ENCODE measurements at regions not wholly inside any gene's neighbourhood (a gene's known extent, or its start where the extent isn't known, plus 50 kb on each side); places are given as distances from the start of the nearest gene placed in this dataset.

GRCh38 chr1:8256321-8256720 is 61.6 kb upstream of the SLC45A1 start:
- Histone ChIP-seq H3K27ac (ENCODE audit: low read depth in 2 of 2, low read length in 2 of 2) (no peak overlapping the region), H3K9ac (ENCODE audit: low read length in 3 of 3) (no peak overlapping the region), H3K4me3 (ENCODE audit: low read length in 3 of 3) (no peak overlapping the region), H3K36me3 (ENCODE audit: control insufficient read depth in 2 of 3, insufficient read depth in 3 of 3, low read length in 3 of 3) (no peaks in the 10 kb centered on the region), H3K9me3 (ENCODE audit: control insufficient read depth in 2 of 3, insufficient read depth in 1 of 3, low read length in 3 of 3) (no peaks in the 10 kb centered on the region), H3K27me3 (ENCODE audit: control insufficient read depth, insufficient read depth, low read length) (no peaks in the 10 kb centered on the region), H3K4me1 (ENCODE audit: control insufficient read depth in 2 of 3, insufficient read depth in 2 of 3, low read depth in 1 of 3, low read length in 3 of 3) (peaks cover 0 to 8% (median 7%) of the 10 kb centered on the region in 3 donors)
- DNase-seq (no peak), FAIRE-seq (no peak)
- no peak for TF ChIP-seq CTCF (IDR thresholded peaks at IDR 0.05; ENCODE audit: borderline replicate concordance, extremely low read depth, insufficient read depth)
- intact Hi-C loops (cut with DNase I) = no loop called here

DNA sequence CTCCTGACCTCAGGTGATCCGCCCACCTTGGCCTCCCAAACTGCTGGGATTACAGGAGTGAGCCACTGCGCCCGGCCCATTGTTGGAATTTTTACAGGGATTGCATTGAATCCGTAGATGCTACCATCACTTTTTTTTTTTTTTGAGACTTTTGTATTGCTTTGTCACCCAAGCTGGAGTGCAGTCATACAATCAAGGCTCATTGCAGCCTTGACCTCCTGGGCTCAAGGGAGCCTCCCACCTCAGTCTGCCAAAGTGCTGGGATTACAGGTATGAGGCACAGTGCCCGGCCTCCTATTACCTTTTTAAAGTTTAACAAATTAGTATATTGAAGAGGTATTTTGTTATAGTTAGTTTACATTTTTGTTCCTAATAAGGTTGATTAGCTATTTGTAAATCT is 62.2 kb upstream of the SLC45A1 start:
- H3K27me3 ChIP-seq (ENCODE audit: control insufficient read depth, insufficient read depth, low read length) = no peaks in the 10 kb centered on the region
- intact Hi-C loops (cut with DNase I) = no loop called here
- no peak for TF ChIP-seq CTCF (IDR thresholded peaks at IDR 0.05; ENCODE audit: borderline replicate concordance, extremely low read depth, insufficient read depth)
- peaks cover 0 to 8% (median 7%) of the 10 kb centered on the region in 3 donors for H3K4me1 ChIP-seq (ENCODE audit: control insufficient read depth in 2 of 3, insufficient read depth in 2 of 3, low read depth in 1 of 3, low read length in 3 of 3)
- no peaks in the 10 kb centered on the region for H3K36me3 ChIP-seq (ENCODE audit: control insufficient read depth in 2 of 3, insufficient read depth in 3 of 3, low read length in 3 of 3)
- no peak overlapping the region for H3K4me3 ChIP-seq (ENCODE audit: low read length in 3 of 3)
- H3K27ac ChIP-seq (ENCODE audit: low read depth in 2 of 2, low read length in 2 of 2) = no peak overlapping the region
- FAIRE-seq (no peak), DNase-seq (no peak)
- H3K9me3 ChIP-seq (ENCODE audit: control insufficient read depth in 2 of 3, insufficient read depth in 1 of 3, low read length in 3 of 3) = no peaks in the 10 kb centered on the region
- no peak overlapping the region for H3K9ac ChIP-seq (ENCODE audit: low read length in 3 of 3)

GRCh38 chr1:8252266-8252951 is 65.5 kb upstream of the SLC45A1 start:
- Histone ChIP-seq H3K27ac (ENCODE audit: low read depth in 2 of 2, low read length in 2 of 2) (no peak overlapping the region), H3K9me3 (ENCODE audit: control insufficient read depth in 2 of 3, insufficient read depth in 1 of 3, low read length in 3 of 3) (no peaks in the 10 kb centered on the region), H3K4me1 (ENCODE audit: control insufficient read depth in 2 of 3, insufficient read depth in 2 of 3, low read depth in 1 of 3, low read length in 3 of 3) (peaks cover 0 to 3% (median 0%) of the 10 kb centered on the region in 3 donors), H3K9ac (ENCODE audit: low read length in 3 of 3) (no peak overlapping the region), H3K36me3 (ENCODE audit: control insufficient read depth in 2 of 3, insufficient read depth in 3 of 3, low read length in 3 of 3) (no peaks in the 10 kb centered on the region), H3K27me3 (ENCODE audit: control insufficient read depth, insufficient read depth, low read length) (no peaks in the 10 kb centered on the region), H3K4me3 (ENCODE audit: low read length in 3 of 3) (no peak overlapping the region)
- TF ChIP-seq CTCF (IDR thresholded peaks at IDR 0.05; ENCODE audit: borderline replicate concordance, extremely low read depth, insufficient read depth) = no peak
- FAIRE-seq = no peak
- intact Hi-C loops (cut with DNase I) = no loop called here
- no peak for DNase-seq

GRCh38 chr1:8251635-8252034 is 66.3 kb upstream of the SLC45A1 start:
- DNase-seq (no peak), FAIRE-seq (no peak)
- no peaks in the 10 kb centered on the region for H3K9me3 ChIP-seq (ENCODE audit: control insufficient read depth in 2 of 3, insufficient read depth in 1 of 3, low read length in 3 of 3)
- H3K36me3 ChIP-seq (ENCODE audit: control insufficient read depth in 2 of 3, insufficient read depth in 3 of 3, low read length in 3 of 3) = no peaks in the 10 kb centered on the region
- H3K27ac ChIP-seq (ENCODE audit: low read depth in 2 of 2, low read length in 2 of 2) = no peak overlapping the region
- H3K4me3 ChIP-seq (ENCODE audit: low read length in 3 of 3) = no peak overlapping the region
- intact Hi-C loops (cut with DNase I) = no loop called here
- H3K4me1 ChIP-seq (ENCODE audit: control insufficient read depth in 2 of 3, insufficient read depth in 2 of 3, low read depth in 1 of 3, low read length in 3 of 3) = peaks cover 0 to 3% (median 0%) of the 10 kb centered on the region in 3 donors
- no peaks in the 10 kb centered on the region for H3K27me3 ChIP-seq (ENCODE audit: control insufficient read depth, insufficient read depth, low read length)
- H3K9ac ChIP-seq (ENCODE audit: low read length in 3 of 3) = no peak overlapping the region
- no peak for TF ChIP-seq CTCF (IDR thresholded peaks at IDR 0.05; ENCODE audit: borderline replicate concordance, extremely low read depth, insufficient read depth)
